MM.1S (cell line): ENCODE measurements at regions not wholly inside any gene's neighbourhood (a gene's known extent, or its start where the extent isn't known, plus 50 kb on each side); places are given as distances from the start of the nearest gene placed in this dataset.

Experiments
- DNase-seq: peaks from one replicate; pipeline ENCODE4 v3.0.0-alpha.2; 2015
- H2AFZ ChIP-seq: fragments of 300-600 bp; sonication (generic); 2 replicates; pipeline ENCODE4 v1.6.0; 2016; ENCODE audit warnings: antibody characterized with exemption, low read length
- H3F3A ChIP-seq: fragments of 300-600 bp; sonication (generic); 2 replicates; pipeline ENCODE4 v1.6.1; 2016; ENCODE audit warnings: mild to moderate bottlenecking, antibody characterized with exemption, low read length, moderate library complexity, mixed read lengths; ENCODE audit not compliant: insufficient read depth
- H3K27ac ChIP-seq: fragments of 300-600 bp; sonication (generic); 2 replicates; pipeline ENCODE4 v1.5.1; 2016; ENCODE audit warnings: mild to moderate bottlenecking, low read length
- H3K27me3 ChIP-seq: fragments of 300-600 bp; sonication (generic); replicated peaks from 2 replicates; pipeline ENCODE4 v1.6.0; 2016; ENCODE audit warnings: low read length; ENCODE audit not compliant: insufficient read depth
- H3K36me3 ChIP-seq: fragments of 300-600 bp; sonication (generic); replicated peaks from 2 replicates; pipeline ENCODE4 v1.6.1; 2016; ENCODE audit warnings: mild to moderate bottlenecking, low read length, mixed read lengths; ENCODE audit not compliant: insufficient read depth
- H3K4me1 ChIP-seq: fragments of 300-600 bp; sonication (generic); 2 replicates; pipeline ENCODE4 v1.6.1; 2016; ENCODE audit warnings: low read length, mixed read lengths
- H3K4me2 ChIP-seq: fragments of 300-600 bp; sonication (generic); 2 replicates; pipeline ENCODE4 v1.6.0; 2016; ENCODE audit warnings: low read depth, low read length
- H3K4me3 ChIP-seq: fragments of 300-600 bp; sonication (generic); 2 replicates; pipeline ENCODE4 v1.5.1; 2016; ENCODE audit warnings: low read length, mixed read lengths
- H3K79me2 ChIP-seq: fragments of 300-600 bp; sonication (generic); 2 replicates; pipeline ENCODE4 v1.6.1; 2016; ENCODE audit warnings: mixed run types, low read length, mixed read lengths
- H3K9ac ChIP-seq: fragments of 300-600 bp; sonication (generic); 2 replicates; pipeline ENCODE4 v1.6.1; 2016; ENCODE audit warnings: low read length, mixed read lengths
- H3K9me2 ChIP-seq: fragments of 300-600 bp; sonication (generic); replicated peaks from 2 replicates; pipeline ENCODE4 v1.6.1; 2016; ENCODE audit warnings: mild to moderate bottlenecking, low read length, mixed read lengths; ENCODE audit not compliant: insufficient read depth
- H3K9me3 ChIP-seq: fragments of 300-600 bp; sonication (generic); replicated peaks from 2 replicates; pipeline ENCODE4 v1.6.1; 2016; ENCODE audit warnings: mild to moderate bottlenecking, low read length, mixed read lengths; ENCODE audit not compliant: insufficient read depth
- H4K20me1 ChIP-seq: fragments of 300-600 bp; sonication (generic); 2 replicates; pipeline ENCODE4 v1.6.1; 2016; ENCODE audit warnings: mild to moderate bottlenecking, low read length, moderate library complexity, mixed read lengths; ENCODE audit not compliant: insufficient read depth
- EZH2 ChIP-seq: fragments of 300-600 bp; sonication (generic); optimal IDR thresholded peaks from 2 replicates; pipeline ENCODE3; 2017; ENCODE audit warnings: low read depth, mild to moderate bottlenecking, antibody characterized with exemption, low read length, mixed read lengths
- EZH2phosphoT487 ChIP-seq: fragments of 300-600 bp; sonication (generic); IDR thresholded peaks from 2 replicates; pipeline ENCODE4 v1.6.1; 2018; ENCODE audit warnings: antibody characterized with exemption, low read length
- TF ChIP-seq, protein P1 (sequence below): fragments of 300-600 bp; sonication (generic); IDR thresholded peaks from 2 replicates; pipeline ENCODE4 v1.5.1; 2016; ENCODE audit warnings: antibody characterized with exemption, low read length, mixed read lengths

DNA sequence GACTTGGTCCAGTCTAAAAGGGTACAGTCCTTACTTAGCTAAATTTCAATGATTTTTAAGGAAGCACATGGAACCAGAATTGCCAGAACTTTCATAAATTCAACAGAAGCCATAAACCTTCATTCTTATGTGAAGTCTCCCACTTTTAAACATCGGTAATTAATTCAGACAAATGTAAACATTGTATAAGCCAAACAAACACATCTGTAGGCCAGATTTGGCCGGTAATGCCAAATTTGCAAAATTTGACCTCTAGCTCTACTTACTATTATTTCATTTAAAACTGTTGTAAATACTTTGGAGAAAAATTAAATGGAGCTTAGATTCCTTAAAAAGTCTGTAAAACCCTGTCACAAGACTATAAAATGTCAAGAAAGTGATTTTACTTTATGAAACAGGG lies 83.2 kb upstream of the GALNT5 start:
- Histone ChIP-seq H3K27me3 (no peaks in the 10 kb centered on the region), H3K79me2 (no peaks in the 10 kb centered on the region), H3F3A (no peaks in the 10 kb centered on the region), H3K9ac (no peak overlapping the region), H2AFZ (no peak overlapping the region), H3K4me3 (no peak overlapping the region), H3K4me1 (no peaks in the 10 kb centered on the region), H3K9me3 (no peaks in the 10 kb centered on the region), H3K27ac (no peak overlapping the region), H3K4me2 (no peak overlapping the region), H4K20me1 (no peaks in the 10 kb centered on the region), H3K36me3 (no peaks in the 10 kb centered on the region), H3K9me2 (no peaks in the 10 kb centered on the region)
- TF ChIP-seq EZH2phosphoT487: no peak
- TF ChIP-seq, protein P1, sequence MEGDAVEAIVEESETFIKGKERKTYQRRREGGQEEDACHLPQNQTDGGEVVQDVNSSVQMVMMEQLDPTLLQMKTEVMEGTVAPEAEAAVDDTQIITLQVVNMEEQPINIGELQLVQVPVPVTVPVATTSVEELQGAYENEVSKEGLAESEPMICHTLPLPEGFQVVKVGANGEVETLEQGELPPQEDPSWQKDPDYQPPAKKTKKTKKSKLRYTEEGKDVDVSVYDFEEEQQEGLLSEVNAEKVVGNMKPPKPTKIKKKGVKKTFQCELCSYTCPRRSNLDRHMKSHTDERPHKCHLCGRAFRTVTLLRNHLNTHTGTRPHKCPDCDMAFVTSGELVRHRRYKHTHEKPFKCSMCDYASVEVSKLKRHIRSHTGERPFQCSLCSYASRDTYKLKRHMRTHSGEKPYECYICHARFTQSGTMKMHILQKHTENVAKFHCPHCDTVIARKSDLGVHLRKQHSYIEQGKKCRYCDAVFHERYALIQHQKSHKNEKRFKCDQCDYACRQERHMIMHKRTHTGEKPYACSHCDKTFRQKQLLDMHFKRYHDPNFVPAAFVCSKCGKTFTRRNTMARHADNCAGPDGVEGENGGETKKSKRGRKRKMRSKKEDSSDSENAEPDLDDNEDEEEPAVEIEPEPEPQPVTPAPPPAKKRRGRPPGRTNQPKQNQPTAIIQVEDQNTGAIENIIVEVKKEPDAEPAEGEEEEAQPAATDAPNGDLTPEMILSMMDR: no peak
- TF ChIP-seq EZH2: no peak
- DNase-seq: no peak

GRCh38 chr2:157176602-157177001 lies 80.9 kb upstream of the GALNT5 start:
- Histone ChIP-seq H2AFZ (no peak overlapping the region), H3K79me2 (no peaks in the 10 kb centered on the region), H3F3A (no peaks in the 10 kb centered on the region), H3K9me3 (no peaks in the 10 kb centered on the region), H3K9ac (no peak overlapping the region), H3K4me1 (no peaks in the 10 kb centered on the region), H3K4me2 (no peak overlapping the region), H3K9me2 (no peaks in the 10 kb centered on the region), H3K4me3 (no peak overlapping the region), H3K36me3 (no peaks in the 10 kb centered on the region), H4K20me1 (no peaks in the 10 kb centered on the region), H3K27me3 (no peaks in the 10 kb centered on the region), H3K27ac (no peak overlapping the region)
- DNase-seq: no peak
- TF ChIP-seq EZH2 (no peak), EZH2phosphoT487 (no peak)

- Histone ChIP-seq H3K79me2 (no peaks in the 10 kb centered on the region), H2AFZ (no peak overlapping the region), H3K4me2 (no peak overlapping the region), H3K4me1 (no peaks in the 10 kb centered on the region), H3K4me3 (no peak overlapping the region), H4K20me1 (no peaks in the 10 kb centered on the region), H3K36me3 (no peaks in the 10 kb centered on the region), H3K9ac (no peak overlapping the region), H3K27me3 (no peaks in the 10 kb centered on the region), H3K9me2 (no peaks in the 10 kb centered on the region), H3K27ac (no peak overlapping the region), H3K9me3 (no peaks in the 10 kb centered on the region), H3F3A (no peaks in the 10 kb centered on the region)
- DNase-seq: no peak
- TF ChIP-seq, protein P1: no peak
- no peak for TF ChIP-seq EZH2
- no peak for TF ChIP-seq EZH2phosphoT487
Measured at GRCh38 chr2:157178874-157179273, 78.6 kb upstream of the GALNT5 start.

DNA sequence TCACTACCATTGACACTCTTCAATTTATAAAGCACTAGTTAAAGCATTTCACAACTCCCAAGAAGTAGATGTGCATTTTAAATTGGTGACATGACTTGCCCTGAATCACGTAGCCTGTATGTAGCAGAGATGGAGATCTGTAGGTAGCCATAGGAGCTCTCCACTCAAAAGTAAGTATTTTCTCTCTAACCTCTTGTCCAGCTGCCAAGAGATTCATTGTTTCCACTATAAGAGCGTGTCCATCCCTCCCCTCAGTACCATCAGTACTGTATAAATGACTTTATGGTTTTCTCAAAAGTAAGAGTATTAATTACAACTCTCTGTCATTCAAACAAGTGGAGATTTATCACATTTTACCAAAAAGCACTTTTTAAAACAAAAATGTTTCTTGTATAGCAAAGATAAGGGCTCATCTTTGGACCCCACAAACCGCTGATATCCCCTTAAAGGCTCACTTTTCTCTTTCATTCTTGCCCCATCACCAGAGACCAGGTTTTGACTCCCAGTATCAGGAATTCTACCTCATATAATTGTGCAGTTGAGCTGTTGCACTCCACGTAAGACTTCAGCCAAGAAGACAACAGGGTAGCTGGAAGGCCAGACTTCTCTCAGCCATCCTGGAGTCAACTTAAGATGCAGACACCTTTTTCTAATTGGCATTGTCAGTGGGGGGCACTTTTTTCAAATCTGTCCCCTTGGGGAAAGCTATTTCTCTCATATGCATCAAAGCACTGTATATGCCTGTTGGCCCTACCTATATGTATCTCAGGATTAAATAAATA lies 78.0 kb upstream of the GALNT5 start:
- Histone ChIP-seq H3K79me2 (no peaks in the 10 kb centered on the region), H3K36me3 (no peaks in the 10 kb centered on the region), H3K4me3 (no peak overlapping the region), H3K4me1 (no peaks in the 10 kb centered on the region), H3K9me3 (no peaks in the 10 kb centered on the region), H4K20me1 (no peaks in the 10 kb centered on the region), H3F3A (no peaks in the 10 kb centered on the region), H3K4me2 (no peak overlapping the region), H3K27me3 (no peaks in the 10 kb centered on the region), H3K9me2 (no peaks in the 10 kb centered on the region), H3K9ac (no peak overlapping the region), H3K27ac (no peak overlapping the region), H2AFZ (no peak overlapping the region)
- no peak for TF ChIP-seq EZH2phosphoT487
- TF ChIP-seq, protein P1: no peak
- TF ChIP-seq EZH2: no peak
- no peak for DNase-seq
